K562 (cell line): ENCODE measurements at regions not wholly inside any gene's neighbourhood (a gene's known extent, or its start where the extent isn't known, plus 50 kb on each side); places are given as distances from the start of the nearest gene placed in this dataset.

Source experiments
- CHD2 ChIP-seq: IDR thresholded peaks from 2 replicates; pipeline ENCODE4 v1.6.1; 2011; ENCODE audit warnings: low read depth, low read length
- EP300 ChIP-seq: IDR thresholded peaks from 2 replicates; pipeline ENCODE4 v1.6.1; 2012; ENCODE audit warnings: low read length, improper control_type of control experiment
- EZH2 ChIP-seq: IDR thresholded peaks from 2 replicates; pipeline ENCODE4 v1.6.1; 2012; ENCODE audit warnings: low read depth, mild to moderate bottlenecking, inconsistent platforms, low read length, borderline replicate concordance
- HDAC8 ChIP-seq: fragments of 450-650 bp; IDR thresholded peaks from 2 replicates; pipeline ENCODE4 v1.6.1; 2016; ENCODE audit warnings: mild to moderate bottlenecking, missing genetic modification characterization, moderate library complexity, missing compliant biosample characterization
- JUN ChIP-seq, 2 experiments: sonication (generic) in 1 of 2; formaldehyde crosslinking in 1 of 2; IDR thresholded peaks; 2 replicates each; pipeline versions ENCODE4 v1.6.1 to v1.8.0; 2012 to 2022; ENCODE audit warnings: borderline replicate concordance in 2 of 2, mild to moderate bottlenecking in 2 of 2, improper control_type of control experiment in 1 of 2, low read depth in 1 of 2, low read length in 1 of 2, missing genetic modification reagents in 1 of 2
- KLF10 ChIP-seq: fragments of 250-450 bp; sonication (Bioruptor Pico); IDR thresholded peaks from 2 replicates; pipeline ENCODE4 v1.6.1; 2021; ENCODE audit warnings: matching md5 sums
- KLF16 ChIP-seq: IDR thresholded peaks from 2 replicates; pipeline ENCODE4 v1.6.1; 2016; ENCODE audit warnings: antibody characterized with exemption
- PCBP1 ChIP-seq: fragments of 200-400 bp; formaldehyde crosslinking; IDR thresholded peaks from 2 replicates; pipeline ENCODE4 v1.6.1; 2018; ENCODE audit warnings: mild to moderate bottlenecking, low read depth, low read length; ENCODE audit not compliant: poor library complexity, severe bottlenecking
- RBM22 ChIP-seq: fragments of 200-400 bp; formaldehyde crosslinking; IDR thresholded peaks from 2 replicates; pipeline ENCODE4 v1.6.1; 2018; ENCODE audit warnings: low read length, low read depth; ENCODE audit not compliant: poor library complexity, severe bottlenecking
- ZNF12 ChIP-seq: sonication (generic); formaldehyde crosslinking; IDR thresholded peaks from 2 replicates; pipeline ENCODE4 v1.4.0; 2020; ENCODE audit warnings: mild to moderate bottlenecking, missing genetic modification reagents
- ZZZ3 ChIP-seq: fragments of 450-650 bp; IDR thresholded peaks from 2 replicates; pipeline ENCODE4 v1.6.1; 2016; ENCODE audit warnings: antibody characterized with exemption, mild to moderate bottlenecking, moderate library complexity
- TF ChIP-seq, protein P1 (sequence below): sonication (generic); formaldehyde crosslinking; IDR thresholded peaks from 2 replicates; pipeline ENCODE4 v1.8.1; 2023; ENCODE audit warnings: mild to moderate bottlenecking, missing genetic modification reagents, moderate library complexity

DNA sequence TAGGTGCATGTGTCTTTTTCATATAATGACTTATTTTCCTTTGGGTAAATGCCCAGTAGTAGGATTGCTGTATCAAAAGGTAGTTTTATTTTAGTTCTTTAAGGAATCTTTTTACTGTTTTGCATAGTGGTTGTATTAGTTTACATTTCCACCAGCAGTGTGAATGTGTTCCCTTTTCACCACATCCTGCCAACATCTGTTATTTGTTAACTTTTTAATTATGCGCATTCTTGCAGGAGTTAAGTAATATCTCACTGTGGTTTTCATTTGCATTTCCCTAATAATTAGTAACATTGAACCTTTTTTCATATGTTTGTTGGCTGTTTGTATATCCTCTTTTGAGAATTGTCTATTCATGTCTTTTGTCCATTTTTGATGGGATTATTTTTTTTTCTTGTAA is 1761.9 kb downstream of the PLA2G4A start:
- TF ChIP-seq KLF10 (no peak), PCBP1 (no peak), RBM22 (no peak), ZNF12 (CRISPR knock-in tag) (no peak), EZH2 (no peak), JUN (IDR thresholded peaks at IDR 0.05; ENCODE audit: borderline replicate concordance, low read depth, low read length) (no peak), JUN (CRISPR knock-in tag; IDR thresholded peaks at IDR 0.05; ENCODE audit: borderline replicate concordance) (no peak), KLF16 (no peak), EP300 (no peak), CHD2 (no peak), ZZZ3 (no peak), HDAC8 (no peak)
- TF ChIP-seq, protein P1, sequence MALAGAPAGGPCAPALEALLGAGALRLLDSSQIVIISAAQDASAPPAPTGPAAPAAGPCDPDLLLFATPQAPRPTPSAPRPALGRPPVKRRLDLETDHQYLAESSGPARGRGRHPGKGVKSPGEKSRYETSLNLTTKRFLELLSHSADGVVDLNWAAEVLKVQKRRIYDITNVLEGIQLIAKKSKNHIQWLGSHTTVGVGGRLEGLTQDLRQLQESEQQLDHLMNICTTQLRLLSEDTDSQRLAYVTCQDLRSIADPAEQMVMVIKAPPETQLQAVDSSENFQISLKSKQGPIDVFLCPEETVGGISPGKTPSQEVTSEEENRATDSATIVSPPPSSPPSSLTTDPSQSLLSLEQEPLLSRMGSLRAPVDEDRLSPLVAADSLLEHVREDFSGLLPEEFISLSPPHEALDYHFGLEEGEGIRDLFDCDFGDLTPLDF (CRISPR knock-in tag) = no peak
